ENCODE measurements at regions not wholly inside any gene's neighbourhood (a gene's known extent, or its start where the extent isn't known, plus 50 kb on each side); places are given as distances from the start of the nearest gene placed in this dataset.

GRCh38 chr12:98109266-98109665 lies 406.1 kb upstream of the TMPO start:
- TF ChIP-seq, protein P1, sequence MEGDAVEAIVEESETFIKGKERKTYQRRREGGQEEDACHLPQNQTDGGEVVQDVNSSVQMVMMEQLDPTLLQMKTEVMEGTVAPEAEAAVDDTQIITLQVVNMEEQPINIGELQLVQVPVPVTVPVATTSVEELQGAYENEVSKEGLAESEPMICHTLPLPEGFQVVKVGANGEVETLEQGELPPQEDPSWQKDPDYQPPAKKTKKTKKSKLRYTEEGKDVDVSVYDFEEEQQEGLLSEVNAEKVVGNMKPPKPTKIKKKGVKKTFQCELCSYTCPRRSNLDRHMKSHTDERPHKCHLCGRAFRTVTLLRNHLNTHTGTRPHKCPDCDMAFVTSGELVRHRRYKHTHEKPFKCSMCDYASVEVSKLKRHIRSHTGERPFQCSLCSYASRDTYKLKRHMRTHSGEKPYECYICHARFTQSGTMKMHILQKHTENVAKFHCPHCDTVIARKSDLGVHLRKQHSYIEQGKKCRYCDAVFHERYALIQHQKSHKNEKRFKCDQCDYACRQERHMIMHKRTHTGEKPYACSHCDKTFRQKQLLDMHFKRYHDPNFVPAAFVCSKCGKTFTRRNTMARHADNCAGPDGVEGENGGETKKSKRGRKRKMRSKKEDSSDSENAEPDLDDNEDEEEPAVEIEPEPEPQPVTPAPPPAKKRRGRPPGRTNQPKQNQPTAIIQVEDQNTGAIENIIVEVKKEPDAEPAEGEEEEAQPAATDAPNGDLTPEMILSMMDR (conservative IDR thresholded peaks at IDR 0.05 in 1 of 2, IDR thresholded peaks at IDR 0.05 in 1 of 2; ENCODE audit: extremely low read depth in 1 of 2, insufficient read depth in 1 of 2, low read depth in 1 of 2, low read length in 2 of 2) = no peak
- no peak for TF ChIP-seq EZH2 (IDR thresholded peaks at IDR 0.05; ENCODE audit: borderline replicate concordance, low read length)
